ENCODE measurements at regions not wholly inside any gene's neighbourhood (a gene's known extent, or its start where the extent isn't known, plus 50 kb on each side); places are given as distances from the start of the nearest gene placed in this dataset.

GRCh38 chr20:51867251-51867650, 64.9 kb upstream of the SALL4 start:
- no peak for DNase-seq

GRCh38 chr20:51864967-51865366, 62.6 kb upstream of the SALL4 start:
- DNase-seq, result no peak

- no peak for DNase-seq
These were observed 60.5 kb upstream of the SALL4 start for GRCh38 chr20:51862796-51863195.

- no peak for DNase-seq
These were observed 59.6 kb upstream of the SALL4 start for GRCh38 chr20:51861726-51862466.

- no peak for DNase-seq
These were observed 58.0 kb upstream of the SALL4 start for GRCh38 chr20:51860111-51860882.

GRCh38 chr20:51856432-51856831, 54.1 kb upstream of the SALL4 start:
- no peak for DNase-seq

- no peak for DNase-seq
These were observed 52.6 kb upstream of the SALL4 start for GRCh38 chr20:51854921-51855320.

Data from 8988T (cell line).